ENCODE measurements at regions not wholly inside any gene's neighbourhood (a gene's known extent, or its start where the extent isn't known, plus 50 kb on each side); places are given as distances from the start of the nearest gene placed in this dataset.

- peaks cover 5% of the 10 kb centered on the region for H3K9me3 Mint-ChIP-seq
- H3K27ac Mint-ChIP-seq = no peak overlapping the region
- H3K36me3 Mint-ChIP-seq = no peaks in the 10 kb centered on the region
- no peaks in the 10 kb centered on the region for H3K27me3 Mint-ChIP-seq (ENCODE audit: low read depth)
- H3K4me1 Mint-ChIP-seq = peaks cover 2% of the 10 kb centered on the region
- TF ChIP-seq CTCF (IDR thresholded peaks at IDR 0.05; ENCODE audit: unreplicated experiment) = no peak
- no peak overlapping the region for H3K4me3 Mint-ChIP-seq
- DNase-seq (ENCODE audit: low spot score in 2 of 2, unreplicated experiment in 2 of 2) = no peak
Measured at GRCh38 chr21:25314247-25314646, 293.0 kb downstream of the MRPL39 start.

- no peaks in the 10 kb centered on the region for H3K27me3 Mint-ChIP-seq (ENCODE audit: low read depth)
- H3K4me3 Mint-ChIP-seq = no peak overlapping the region
- H3K4me1 Mint-ChIP-seq = peaks cover 2% of the 10 kb centered on the region
- no peaks in the 10 kb centered on the region for H3K36me3 Mint-ChIP-seq
- no peak for DNase-seq (ENCODE audit: low spot score in 2 of 2, unreplicated experiment in 2 of 2)
- peaks cover 8% of the 10 kb centered on the region for H3K9me3 Mint-ChIP-seq
- no peak overlapping the region for H3K27ac Mint-ChIP-seq
- TF ChIP-seq CTCF (IDR thresholded peaks at IDR 0.05; ENCODE audit: unreplicated experiment) = no peak
Measured at GRCh38 chr21:25313829-25314228, 293.5 kb downstream of the MRPL39 start.

- Mint-ChIP-seq H3K4me3 (no peak overlapping the region), H3K9me3 (peaks cover 13% of the 10 kb centered on the region), H3K27ac (no peak overlapping the region), H3K27me3 (ENCODE audit: low read depth) (no peaks in the 10 kb centered on the region), H3K36me3 (no peaks in the 10 kb centered on the region), H3K4me1 (no peaks in the 10 kb centered on the region)
- no peak for TF ChIP-seq CTCF (IDR thresholded peaks at IDR 0.05; ENCODE audit: unreplicated experiment)
- DNase-seq (ENCODE audit: low spot score in 2 of 2, unreplicated experiment in 2 of 2) = no peak
Measured at GRCh38 chr21:25307489-25307888, 299.8 kb downstream of the MRPL39 start.

GRCh38 chr21:25304611-25305010, 302.7 kb downstream of the MRPL39 start:
- no peak for TF ChIP-seq CTCF (IDR thresholded peaks at IDR 0.05; ENCODE audit: unreplicated experiment)
- H3K36me3 Mint-ChIP-seq = no peaks in the 10 kb centered on the region
- H3K4me1 Mint-ChIP-seq = no peaks in the 10 kb centered on the region
- no peaks in the 10 kb centered on the region for H3K27me3 Mint-ChIP-seq (ENCODE audit: low read depth)
- H3K9me3 Mint-ChIP-seq = peaks cover 9% of the 10 kb centered on the region
- DNase-seq (ENCODE audit: low spot score in 2 of 2, unreplicated experiment in 2 of 2) = no peak
- H3K4me3 Mint-ChIP-seq = no peak overlapping the region
- no peak overlapping the region for H3K27ac Mint-ChIP-seq

GRCh38 chr21:25300632-25301031, 306.6 kb downstream of the MRPL39 start:
- Mint-ChIP-seq H3K4me1 (no peaks in the 10 kb centered on the region), H3K9me3 (peaks cover 4% of the 10 kb centered on the region)

More at GRCh38 chr21:25300632-25301031, 306.6 kb downstream of the MRPL39 start:
- no peak for TF ChIP-seq CTCF (IDR thresholded peaks at IDR 0.05; ENCODE audit: unreplicated experiment)
- no peak for DNase-seq (ENCODE audit: low spot score in 2 of 2, unreplicated experiment in 2 of 2)
- Mint-ChIP-seq H3K4me3 (no peak overlapping the region), H3K36me3 (no peaks in the 10 kb centered on the region), H3K27me3 (ENCODE audit: low read depth) (no peaks in the 10 kb centered on the region), H3K27ac (no peak overlapping the region)

All from mesothelial cell of epicardium (in vitro differentiated cells).